OCI-LY3 (cell line): ENCODE measurements at regions not wholly inside any gene's neighbourhood (a gene's known extent, or its start where the extent isn't known, plus 50 kb on each side); places are given as distances from the start of the nearest gene placed in this dataset.

Experiments used
- H2AFZ ChIP-seq: fragments of 200-600, 300-600 bp; shearing (Covaris generic); 2 replicates; pipeline ENCODE4 v1.6.0; 2014; ENCODE audit warnings: antibody characterized with exemption, low read depth, low read length
- H3K27ac ChIP-seq: fragments of 200-600, 300-600 bp; sonication (generic); 2 replicates; pipeline ENCODE4 v1.5.1; 2014; ENCODE audit warnings: mild to moderate bottlenecking, low read length, moderate library complexity, mixed read lengths
- H3K27me3 ChIP-seq: fragments of 200-600, 300-600 bp; sonication (generic); 2 replicates; pipeline ENCODE4 v1.6.1; 2014; ENCODE audit warnings: low read depth, low read length, mixed read lengths
- H3K36me3 ChIP-seq: fragments of 200-600, 300-600 bp; sonication (generic); replicated peaks from 2 replicates; pipeline ENCODE3; 2014; ENCODE audit warnings: low read depth, low read length, mixed read lengths
- H3K4me1 ChIP-seq: fragments of 300-600, 200-600 bp; sonication (generic); 2 replicates; pipeline ENCODE4 v1.6.1; 2014; ENCODE audit warnings: low read length, mixed read lengths
- H3K4me2 ChIP-seq: fragments of 200-600, 300-600 bp; sonication (generic); 2 replicates; pipeline ENCODE4 v1.6.1; 2014; ENCODE audit warnings: low read length, mixed read lengths
- H3K4me3 ChIP-seq: fragments of 300-600, 200-600 bp; sonication (generic); 2 replicates; pipeline ENCODE4 v1.5.1; 2014; ENCODE audit warnings: antibody characterized with exemption, mild to moderate bottlenecking, low read length, moderate library complexity
- H3K79me2 ChIP-seq: fragments of 300-600, 200-600 bp; shearing (Covaris generic); 2 replicates; pipeline ENCODE4 v1.6.1; 2014; ENCODE audit warnings: mild to moderate bottlenecking, low read length, mixed read lengths
- H3K9ac ChIP-seq: fragments of 300-600, 200-600 bp; shearing (Covaris generic); 2 replicates; pipeline ENCODE4 v1.6.0; 2014; ENCODE audit warnings: mild to moderate bottlenecking, low read length, moderate library complexity
- H3K9me3 ChIP-seq: fragments of 200-600, 300-600 bp; shearing (Covaris generic); 2 replicates; pipeline ENCODE4 v1.6.1; 2014; ENCODE audit warnings: low read length, mixed read lengths; ENCODE audit not compliant: insufficient read depth
- H4K20me1 ChIP-seq: fragments of 200-600, 300-600 bp; sonication (generic); 2 replicates; pipeline ENCODE4 v1.6.1; 2016; ENCODE audit warnings: low read length, mixed read lengths; ENCODE audit not compliant: insufficient read depth
- CTCF ChIP-seq: fragments of 200-600, 300-600 bp; sonication (generic); IDR thresholded peaks from 2 replicates; pipeline ENCODE4 v1.5.1; 2014; ENCODE audit warnings: antibody characterized with exemption, low read length, low read depth
- EZH2phosphoT487 ChIP-seq: fragments of 200-600 bp; shearing (Covaris generic); IDR thresholded peaks from 2 replicates; pipeline ENCODE4 v1.6.1; 2018; ENCODE audit warnings: antibody characterized with exemption, mixed run types, low read depth

GRCh38 chr13:106858903-106859532 lies 291.1 kb upstream of the ARGLU1 start:
- Histone ChIP-seq H3K27me3 (no peaks in the 10 kb centered on the region), H2AFZ (no peak overlapping the region), H3K36me3 (no peaks in the 10 kb centered on the region), H3K4me3 (no peak overlapping the region), H3K4me2 (no peak overlapping the region), H3K9ac (no peak overlapping the region), H4K20me1 (no peaks in the 10 kb centered on the region), H3K27ac (no peak overlapping the region), H3K4me1 (no peaks in the 10 kb centered on the region; the same call in 1 of the 2 replicates), H3K79me2 (no peaks in the 10 kb centered on the region), H3K9me3 (no peaks in the 10 kb centered on the region)
- TF ChIP-seq CTCF, result no peak
- no peak for TF ChIP-seq EZH2phosphoT487

DNA sequence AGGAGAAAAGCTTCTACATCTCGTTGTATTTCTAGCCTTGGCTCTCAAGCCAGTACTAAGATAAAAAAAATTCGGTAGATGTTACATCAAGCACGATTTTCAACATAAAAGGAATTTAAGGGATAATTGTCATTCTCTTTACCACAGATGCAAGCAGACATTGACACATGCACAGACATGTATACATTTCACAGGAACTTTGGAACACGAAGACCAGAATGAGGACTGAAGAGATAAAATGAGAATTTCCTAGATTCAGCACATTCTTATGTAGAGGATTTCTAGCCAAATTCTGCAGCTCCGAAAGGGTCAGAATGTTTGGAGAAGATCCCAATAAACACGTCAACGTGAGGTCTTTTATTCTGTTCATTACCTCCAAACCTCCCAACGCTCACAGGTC lies 284.5 kb upstream of the ARGLU1 start:
- Histone ChIP-seq H3K4me3 (no peak overlapping the region), H3K4me2 (no peak overlapping the region), H3K4me1 (no peaks in the 10 kb centered on the region), H3K79me2 (no peaks in the 10 kb centered on the region), H3K27ac (no peak overlapping the region), H2AFZ (no peak overlapping the region), H3K27me3 (no peaks in the 10 kb centered on the region), H3K36me3 (no peaks in the 10 kb centered on the region), H3K9me3 (no peaks in the 10 kb centered on the region), H3K9ac (no peak overlapping the region), H4K20me1 (no peaks in the 10 kb centered on the region)
- TF ChIP-seq CTCF (no peak), EZH2phosphoT487 (no peak)

- H3K9ac ChIP-seq, result no peak overlapping the region
- no peaks in the 10 kb centered on the region for H3K36me3 ChIP-seq
- H3K9me3 ChIP-seq, result no peaks in the 10 kb centered on the region
- H3K79me2 ChIP-seq, result no peaks in the 10 kb centered on the region
- H3K27ac ChIP-seq, result no peak overlapping the region
- no peak overlapping the region for H2AFZ ChIP-seq
- H4K20me1 ChIP-seq, result no peaks in the 10 kb centered on the region
- TF ChIP-seq CTCF, result no peak
- no peak for TF ChIP-seq EZH2phosphoT487
- H3K4me2 ChIP-seq, result no peak overlapping the region
- H3K4me1 ChIP-seq, result no peaks in the 10 kb centered on the region
- H3K27me3 ChIP-seq, result no peaks in the 10 kb centered on the region
- no peak overlapping the region for H3K4me3 ChIP-seq
Measured at GRCh38 chr13:106850973-106851650, 283.2 kb upstream of the ARGLU1 start.

- Histone ChIP-seq H3K27ac (no peak overlapping the region), H4K20me1 (no peaks in the 10 kb centered on the region), H3K4me3 (no peak overlapping the region), H3K4me1 (no peaks in the 10 kb centered on the region), H2AFZ (no peak overlapping the region), H3K9me3 (no peaks in the 10 kb centered on the region), H3K4me2 (no peak overlapping the region), H3K36me3 (no peaks in the 10 kb centered on the region), H3K79me2 (no peaks in the 10 kb centered on the region), H3K9ac (no peak overlapping the region), H3K27me3 (no peaks in the 10 kb centered on the region; the same call in 1 of the 2 replicates)
- no peak for TF ChIP-seq CTCF
- TF ChIP-seq EZH2phosphoT487, result no peak
Measured at GRCh38 chr13:106846571-106847448, 278.9 kb upstream of the ARGLU1 start.
